Hematopoietic multipotent progenitor cell treated with erythropoietin and hydrocortisone succinate and interleukin-3 and kit ligand, for 4 days (in vitro differentiated cells): ENCODE measurements at regions not wholly inside any gene's neighbourhood (a gene's known extent, or its start where the extent isn't known, plus 50 kb on each side); places are given as distances from the start of the nearest gene placed in this dataset.

Source experiments
- DNase-seq: peaks from one replicate; pipeline ENCODE4 v3.0.0-alpha.2; 2015

DNA sequence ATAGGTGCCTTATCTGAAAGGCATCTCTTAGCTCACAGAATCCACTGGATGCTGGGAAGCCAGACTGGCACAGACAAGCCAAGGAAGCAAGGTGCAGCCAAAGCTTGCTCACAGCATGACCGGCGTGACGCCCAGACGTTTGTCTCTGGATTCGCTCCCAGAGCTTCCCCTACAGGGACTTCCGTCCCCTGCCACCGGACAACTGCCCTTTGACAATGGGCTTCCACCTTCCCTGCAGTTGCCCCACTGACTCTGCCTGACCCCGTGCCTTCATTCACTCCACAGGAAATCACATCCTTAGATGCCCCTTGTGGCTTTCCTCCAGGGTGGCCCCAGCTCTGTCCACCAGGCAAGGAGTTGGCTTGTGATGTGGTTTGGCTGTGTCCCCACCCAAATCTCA is 94.8 kb upstream of the CDH4 start:
- no peak for DNase-seq

DNA sequence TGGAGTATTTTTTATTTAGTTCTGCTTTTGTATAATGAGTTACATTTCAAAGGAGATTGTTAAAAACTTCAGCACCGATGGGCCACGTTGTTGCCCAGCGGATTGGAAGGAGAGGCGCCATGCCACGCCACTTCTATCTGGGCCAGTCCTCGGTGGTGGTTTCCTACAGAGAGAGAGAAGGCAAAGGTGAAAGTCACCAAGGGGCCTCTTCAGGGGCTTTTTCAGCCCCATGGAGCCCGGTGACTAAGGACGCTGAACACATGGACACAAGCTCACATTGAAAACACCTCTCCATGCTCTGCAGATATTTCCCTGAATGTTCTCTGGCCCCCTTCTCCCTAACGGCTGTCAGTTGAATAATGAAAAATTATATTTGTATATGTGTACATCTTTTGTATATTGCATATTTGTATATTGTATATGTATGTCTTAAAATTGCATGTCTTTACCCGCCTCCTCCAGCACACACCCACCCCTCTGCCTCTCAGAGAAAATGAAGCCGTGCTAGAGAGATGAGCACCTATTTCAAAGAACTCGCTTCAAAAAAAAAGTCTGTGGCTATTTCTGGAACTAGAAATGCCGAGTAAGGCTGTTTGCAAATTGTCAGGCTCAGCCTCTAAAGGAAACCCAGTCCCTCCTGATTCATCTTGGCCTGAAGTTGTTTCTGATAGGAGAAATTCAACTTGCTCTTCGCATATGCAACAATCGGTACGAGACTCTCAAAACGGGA is 91.9 kb upstream of the CDH4 start:
- DNase-seq = peak; percentile 20

DNA sequence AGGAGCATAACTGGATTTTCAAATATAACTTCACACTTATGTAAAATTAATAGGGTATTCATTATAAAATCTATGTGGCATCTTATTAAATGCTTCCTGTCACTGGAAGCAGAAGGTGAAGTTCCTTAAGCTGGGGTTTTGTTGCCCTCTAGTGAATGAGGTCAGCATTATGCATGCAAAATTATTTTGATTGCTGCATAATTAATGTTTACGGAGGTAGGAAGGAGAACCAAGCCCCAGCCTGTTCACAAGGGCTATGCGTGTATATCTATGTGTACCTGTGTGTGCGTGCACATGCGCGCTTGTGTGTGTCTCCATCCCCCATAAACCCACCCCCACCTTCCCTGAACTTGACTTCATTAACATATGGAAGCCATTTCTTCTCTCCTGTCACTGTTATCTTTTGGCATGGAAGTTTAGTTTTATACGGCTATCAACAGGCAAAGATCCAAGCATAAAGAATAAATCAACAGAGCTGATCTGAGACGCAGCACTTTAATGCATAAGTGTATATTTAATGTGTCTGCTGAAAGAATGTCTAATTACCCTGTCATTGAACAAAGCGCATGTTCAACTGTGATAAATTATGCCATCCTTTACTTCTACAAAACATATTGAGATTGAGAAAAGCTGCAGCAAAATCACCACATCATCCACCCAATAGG is 90.2 kb upstream of the CDH4 start:
- DNase-seq = peak; percentile 17

DNA sequence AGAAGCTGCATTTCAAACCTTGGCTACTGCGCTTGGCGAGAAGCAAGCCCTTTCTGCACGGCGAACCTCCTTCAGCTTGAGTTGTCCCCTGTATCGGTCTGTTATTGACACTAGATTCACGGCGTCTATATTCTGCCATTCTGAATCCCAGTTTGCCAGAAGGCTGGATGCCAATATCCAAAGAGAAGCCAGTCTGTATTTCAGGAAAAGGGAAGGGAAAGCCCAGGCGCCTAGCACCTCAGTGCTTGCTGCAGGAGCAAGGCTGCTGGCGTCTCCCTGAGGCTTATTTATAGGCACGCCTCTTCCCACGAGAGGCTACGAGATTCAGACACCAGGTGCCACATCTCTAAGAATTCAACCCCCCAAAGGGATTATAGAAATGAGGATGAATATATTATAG is 89.6 kb upstream of the CDH4 start:
- DNase-seq = no peak

DNA sequence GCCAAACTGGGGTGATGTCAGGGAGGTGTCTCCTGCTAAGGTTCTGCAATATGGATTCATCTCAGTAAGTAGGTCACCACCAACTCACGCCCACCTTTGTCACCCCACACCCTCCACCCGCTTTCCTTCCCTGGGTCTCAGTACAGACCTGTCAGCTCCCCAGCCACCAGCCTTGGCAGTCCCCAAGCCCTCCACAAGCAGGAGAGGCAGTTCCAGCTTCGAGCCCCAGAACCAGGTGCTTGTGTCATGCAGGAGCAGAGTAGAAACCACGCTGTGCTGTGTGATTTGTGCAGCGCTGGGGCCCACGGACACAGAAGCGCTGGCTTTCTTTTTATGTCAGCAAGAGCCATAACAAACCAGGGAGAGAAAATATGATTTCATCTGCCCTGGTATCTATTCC is 89.0 kb upstream of the CDH4 start:
- DNase-seq = no peak

DNA sequence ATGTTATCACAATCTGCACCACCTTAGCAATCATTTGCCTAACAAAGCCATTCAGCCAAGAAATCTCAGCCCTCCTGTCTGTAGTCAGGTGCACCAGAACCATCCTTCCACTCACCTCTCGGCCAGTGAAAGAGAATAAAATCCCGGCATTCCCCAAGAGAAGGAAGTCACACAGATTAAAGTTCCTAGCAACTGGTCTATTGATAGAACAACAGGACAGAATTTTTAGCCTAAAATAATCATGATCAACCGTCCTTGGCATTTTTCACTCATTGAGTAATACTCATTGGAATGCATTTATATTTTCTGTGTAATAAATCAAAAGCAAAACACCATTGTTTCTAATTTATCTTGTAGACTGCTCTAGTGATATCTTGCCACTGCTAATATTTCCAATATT is 85.7 kb upstream of the CDH4 start:
- DNase-seq = no peak

DNA sequence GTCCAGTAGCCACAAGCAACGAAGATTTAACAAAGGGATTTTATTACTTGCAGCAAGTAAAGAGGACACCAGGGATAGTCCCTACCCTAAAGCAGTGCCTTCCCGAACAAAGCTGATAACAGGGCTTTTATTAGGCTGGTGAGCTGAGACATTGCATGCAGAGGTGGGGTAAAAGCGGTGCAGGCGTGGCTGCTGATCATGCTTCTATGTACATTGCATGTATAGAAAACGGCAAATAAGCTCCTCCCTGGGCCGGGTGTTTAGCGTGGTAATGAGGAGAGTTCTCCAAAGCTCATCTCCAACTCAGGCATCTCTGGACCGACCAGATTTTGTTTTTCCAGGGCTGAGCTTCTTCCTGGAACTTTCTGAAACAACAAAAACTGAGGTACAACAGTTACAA is 83.5 kb upstream of the CDH4 start:
- no peak for DNase-seq

DNA sequence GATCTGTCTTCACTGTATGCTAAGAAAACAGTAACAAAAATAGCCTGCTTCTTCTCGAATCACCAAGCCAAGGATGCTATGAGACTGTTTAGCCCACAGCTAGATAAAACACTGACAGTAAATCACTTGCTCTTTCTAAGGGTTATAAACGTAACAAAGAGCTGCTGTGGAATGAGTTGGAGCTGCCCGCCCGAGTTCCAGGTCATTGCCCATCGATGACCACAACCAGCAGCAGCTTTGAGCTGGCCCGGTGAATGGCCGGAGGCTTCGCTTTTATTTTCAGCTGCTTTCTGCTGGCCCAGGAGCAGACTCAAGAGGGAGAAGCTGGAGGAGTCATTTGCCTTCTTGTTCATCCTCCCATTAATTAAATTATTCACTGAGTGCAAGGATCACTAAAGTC is 82.2 kb upstream of the CDH4 start:
- no peak for DNase-seq

DNA sequence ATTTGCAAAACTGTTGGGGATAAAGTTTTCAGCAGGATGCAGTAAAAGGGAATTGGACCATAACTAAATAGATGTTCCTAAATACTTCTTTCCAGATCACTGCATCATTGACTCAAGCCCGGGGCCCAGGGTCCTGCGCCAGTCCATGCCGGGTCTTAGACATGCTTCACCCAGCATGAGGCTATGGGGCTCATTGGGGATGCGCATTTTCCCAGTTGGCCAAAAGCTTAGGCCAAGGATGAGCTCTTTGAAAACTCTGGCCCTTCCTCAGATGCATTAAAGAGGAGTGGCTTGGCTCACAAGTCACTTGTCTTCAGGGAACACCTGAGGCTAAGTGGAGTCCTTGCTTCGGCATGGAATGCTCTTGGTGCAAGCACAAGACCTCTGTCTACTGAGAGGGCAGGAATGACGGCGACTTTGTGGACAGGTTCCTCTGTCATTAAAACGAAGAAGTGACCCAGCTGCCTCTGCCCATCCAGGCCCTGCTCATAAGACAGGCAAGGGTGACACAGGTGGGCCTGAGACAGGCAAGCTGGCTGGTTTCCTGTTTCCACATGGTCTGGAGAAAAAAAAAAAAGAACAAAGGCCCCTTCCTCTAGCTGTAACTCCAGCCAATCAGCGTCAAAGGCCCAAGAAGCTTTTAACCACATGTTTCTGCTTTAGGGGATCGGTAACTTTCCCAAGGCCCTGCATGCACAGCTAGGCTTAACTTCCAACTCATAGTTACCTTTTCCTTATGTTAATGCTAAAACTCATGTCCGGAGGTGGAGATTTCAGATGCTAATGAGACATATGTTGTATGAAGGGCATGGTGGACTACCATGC is 81.4 kb upstream of the CDH4 start:
- DNase-seq = no peak

DNA sequence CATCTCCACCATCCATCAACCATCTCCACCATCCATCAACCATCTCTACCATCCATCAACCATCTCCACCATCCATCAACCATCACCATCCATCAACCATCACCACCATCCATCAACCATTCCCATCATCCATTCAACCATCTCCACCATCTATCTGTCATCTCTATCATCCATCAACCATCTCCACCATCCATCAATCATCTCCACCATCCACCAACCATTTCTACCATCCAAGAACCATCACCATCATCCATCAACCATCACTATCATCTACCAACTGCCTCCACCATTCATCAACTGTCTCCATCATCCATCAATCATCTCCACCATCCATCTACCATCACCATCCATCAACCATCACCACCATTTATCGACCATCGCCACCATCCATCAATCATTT is 78.8 kb upstream of the CDH4 start:
- no peak for DNase-seq

DNA sequence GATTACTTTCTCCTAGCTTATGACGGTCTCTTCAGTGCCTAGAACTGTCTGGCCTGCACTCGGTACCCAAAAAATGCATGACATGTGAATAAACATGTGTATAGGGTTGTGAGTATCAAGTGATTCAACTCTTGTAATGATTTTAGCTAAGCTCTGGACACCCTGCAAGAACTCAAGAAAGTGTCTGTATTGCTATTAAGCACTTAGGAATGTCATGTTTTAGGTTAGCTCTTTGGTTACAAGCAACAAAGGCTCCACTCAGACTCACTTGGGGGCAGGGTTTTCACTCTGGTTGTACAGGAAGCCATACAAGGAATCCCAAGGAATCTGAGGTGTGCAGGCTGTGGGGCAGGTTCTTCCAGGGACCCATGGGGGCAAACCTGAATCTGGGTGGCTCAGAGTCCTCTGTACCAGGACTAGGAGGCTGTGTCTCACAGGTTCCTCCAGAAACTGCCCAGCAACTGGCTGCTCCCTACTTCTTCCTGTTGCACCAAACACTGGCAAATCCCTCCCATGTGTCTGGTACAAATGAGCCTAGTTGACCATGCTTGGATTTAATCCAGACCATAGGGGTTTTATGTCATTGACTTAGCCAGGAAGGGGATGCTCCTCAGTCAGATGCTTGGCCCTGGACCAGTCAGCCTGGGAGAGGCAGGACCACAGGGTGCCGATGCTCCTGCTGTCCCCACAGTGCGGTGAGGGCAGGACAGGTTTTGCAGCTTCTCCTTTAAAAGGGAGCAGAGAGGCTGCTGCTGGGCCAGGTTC is 77.9 kb upstream of the CDH4 start:
- DNase-seq = no peak

DNA sequence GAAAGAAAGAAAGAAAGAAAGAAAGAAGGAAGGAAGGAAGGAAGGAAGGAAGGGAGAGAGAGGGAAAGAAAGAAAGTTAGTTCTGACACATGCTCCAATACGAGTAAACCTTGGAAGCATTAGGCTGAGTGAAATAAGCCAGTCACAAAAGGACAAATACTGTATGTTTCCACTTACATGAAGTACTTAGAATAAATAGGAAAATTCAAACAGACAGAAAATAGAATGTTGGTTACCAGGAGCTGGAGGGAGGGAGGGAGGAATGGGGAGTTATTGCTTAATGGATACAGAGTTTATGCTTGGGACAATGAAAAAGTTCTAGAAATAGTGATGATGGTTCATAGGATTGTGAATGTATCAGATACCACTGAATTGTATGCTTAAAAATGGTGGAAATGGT is 75.2 kb upstream of the CDH4 start:
- no peak for DNase-seq

DNA sequence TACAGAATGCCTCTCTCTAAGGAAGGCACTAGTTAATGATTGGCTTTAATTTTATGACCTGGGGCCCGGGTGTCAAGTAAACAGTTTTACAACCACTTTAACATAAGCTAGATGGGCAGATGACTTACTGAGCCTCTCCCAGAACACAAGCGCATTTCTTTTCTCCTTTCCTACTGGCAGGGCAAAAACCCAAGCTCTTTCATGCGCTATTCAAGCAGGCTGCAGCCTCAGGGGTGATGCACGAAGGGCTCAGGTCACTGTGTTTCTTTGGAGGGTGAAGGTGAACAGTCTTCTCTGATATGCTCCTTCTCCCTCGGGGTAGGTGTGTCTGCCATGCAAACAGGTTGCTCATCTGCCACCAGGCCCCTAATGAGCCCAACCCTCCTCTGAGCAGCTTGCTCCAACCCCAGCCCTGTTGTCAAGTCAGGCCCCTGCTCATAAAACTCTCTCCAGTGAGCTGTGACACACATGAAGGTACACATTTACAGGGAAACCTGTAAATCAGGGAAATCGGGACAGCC is 73.5 kb upstream of the CDH4 start:
- DNase-seq = no peak

DNA sequence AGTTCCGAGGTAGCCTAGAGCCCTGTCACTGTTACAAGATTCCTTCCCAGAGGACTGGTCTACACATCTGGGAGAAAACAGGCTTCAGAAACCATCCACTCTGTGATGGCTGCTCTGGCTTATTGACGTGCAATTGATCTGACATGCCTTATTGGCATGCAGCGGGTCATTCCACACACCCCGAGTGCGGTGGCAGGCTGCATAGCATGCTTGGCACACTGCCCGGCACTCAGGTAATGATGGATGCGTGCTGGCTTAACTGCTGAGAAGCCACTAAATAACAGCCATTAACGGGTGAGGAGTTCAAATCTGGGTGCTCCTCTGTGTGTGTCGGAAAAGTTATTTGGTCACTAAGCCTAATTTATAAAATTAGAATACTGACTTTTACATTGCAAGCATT is 67.9 kb upstream of the CDH4 start:
- no peak for DNase-seq

DNA sequence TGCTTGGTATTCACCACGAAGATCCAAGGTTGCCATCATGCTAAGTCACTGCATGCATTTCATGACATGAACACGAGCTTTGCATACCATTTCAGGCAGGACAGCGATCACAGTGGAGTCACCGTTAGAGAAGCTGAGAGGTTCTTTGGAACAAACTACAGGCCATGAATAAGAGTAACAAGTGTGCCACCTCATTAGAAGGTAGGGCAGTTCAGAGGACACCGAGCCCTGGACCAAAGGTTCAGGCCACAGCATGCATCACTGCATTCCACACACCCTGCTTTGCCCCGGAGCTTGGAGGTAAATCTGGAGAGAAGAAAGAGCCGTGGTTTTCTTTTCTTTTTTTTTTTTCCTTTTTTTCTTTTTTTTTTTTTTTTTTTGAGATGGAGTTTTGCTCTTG is 66.9 kb upstream of the CDH4 start:
- no peak for DNase-seq

DNA sequence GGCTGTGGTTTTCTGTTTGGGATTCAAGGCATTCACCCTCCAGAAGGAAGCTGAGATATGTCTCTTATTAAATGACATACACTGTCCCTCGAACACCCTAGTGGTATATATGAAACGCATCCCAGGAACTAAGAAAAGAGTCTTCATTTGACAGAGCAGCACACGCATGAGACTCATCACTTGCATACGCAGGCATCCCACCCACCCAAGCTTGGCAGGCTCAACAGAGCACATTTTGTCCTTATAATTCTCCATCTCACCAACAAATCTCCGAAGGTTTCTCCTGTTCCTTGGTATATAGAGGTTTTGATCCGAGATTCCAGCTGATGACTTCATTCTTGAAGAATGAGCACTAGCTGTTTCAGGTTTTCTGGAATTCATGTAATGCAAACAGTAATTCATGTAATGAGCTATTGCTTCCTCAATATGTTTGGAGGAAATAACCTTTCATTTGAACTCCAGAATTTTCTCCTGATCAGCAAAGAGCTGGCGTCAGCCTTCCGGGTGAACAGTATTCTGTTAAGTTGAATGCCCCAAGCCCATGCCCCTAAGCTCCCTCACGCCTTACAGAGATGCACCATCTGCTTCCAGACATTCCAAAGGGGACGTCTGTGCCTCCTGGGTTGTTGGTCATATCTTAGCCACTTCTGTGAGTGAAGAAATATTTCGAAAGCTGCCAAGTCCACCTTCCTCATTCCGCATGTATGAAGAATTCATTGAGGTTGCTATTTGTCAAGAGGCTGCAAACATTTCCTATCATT is 66.0 kb upstream of the CDH4 start:
- DNase-seq = no peak

DNA sequence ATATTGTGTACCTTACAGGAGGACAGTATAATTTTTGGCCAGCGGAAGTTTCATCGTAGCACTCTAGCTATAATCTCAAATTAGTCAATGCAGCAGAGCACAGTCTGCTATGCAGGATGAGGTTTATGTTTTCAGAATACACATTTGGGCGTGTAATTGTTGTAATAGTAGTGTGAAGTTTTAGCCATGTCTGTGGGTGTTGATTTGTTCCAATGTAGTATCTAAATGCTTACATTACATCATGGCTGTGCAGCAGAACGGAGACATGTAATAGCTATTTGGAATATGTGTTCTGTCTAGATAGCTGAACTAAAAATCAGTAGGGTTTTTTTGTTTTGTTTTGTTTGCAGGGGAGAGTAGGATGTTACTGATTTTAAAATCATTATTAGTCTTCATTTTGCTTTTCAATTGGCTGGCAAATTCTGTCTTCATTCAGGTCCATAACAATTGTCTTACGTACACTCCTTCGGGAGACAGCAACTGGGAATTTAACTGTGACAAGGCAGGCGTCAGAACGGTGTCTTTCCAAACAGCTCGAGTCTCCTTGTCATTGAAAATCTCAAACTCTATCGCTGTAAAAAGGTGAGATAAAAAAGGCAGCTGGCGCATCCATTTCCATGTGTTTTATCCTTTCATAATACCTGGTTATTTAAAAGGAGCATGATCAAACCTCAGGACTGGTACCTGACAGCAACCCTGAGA is 65.1 kb upstream of the CDH4 start:
- no peak for DNase-seq

DNA sequence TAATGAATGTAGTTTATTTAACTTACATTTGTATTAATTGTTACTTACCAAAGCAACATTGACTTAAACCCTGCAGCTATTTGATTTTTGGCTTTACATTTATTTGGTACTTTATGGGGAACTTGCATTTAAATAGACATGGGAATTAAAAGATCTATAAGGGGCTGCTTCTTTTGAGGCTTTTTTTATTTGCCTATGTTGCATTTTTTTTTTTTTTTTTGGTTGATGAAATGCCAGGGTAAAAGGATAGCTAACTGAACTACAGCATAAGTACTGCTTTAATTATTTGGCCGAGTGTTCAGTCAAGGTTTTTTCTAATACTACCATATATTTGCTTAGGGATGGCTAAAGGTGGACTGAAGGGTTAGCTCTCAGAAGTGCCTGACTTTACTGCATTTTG is 62.5 kb upstream of the CDH4 start:
- no peak for DNase-seq

DNA sequence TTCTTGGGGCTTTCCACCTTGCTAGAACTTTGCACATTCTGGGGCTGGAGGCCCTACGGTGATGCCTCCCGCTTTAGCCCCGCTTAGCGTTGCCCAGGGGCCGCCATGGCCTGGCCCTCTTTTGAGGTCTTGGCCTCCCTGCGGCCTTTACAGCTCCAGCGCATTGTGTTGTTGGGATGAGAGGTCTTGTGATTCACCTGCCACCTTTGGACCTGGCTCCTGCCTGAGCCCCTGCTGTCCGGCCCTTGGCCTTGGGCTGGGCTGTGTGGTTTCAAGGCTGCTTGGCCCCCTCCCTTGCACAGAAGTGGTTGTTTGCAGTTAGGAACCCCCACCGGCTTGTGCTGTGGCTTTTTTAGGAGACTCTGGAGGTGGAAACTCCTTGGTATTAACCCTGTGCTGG is 61.0 kb upstream of the CDH4 start:
- no peak for DNase-seq

DNA sequence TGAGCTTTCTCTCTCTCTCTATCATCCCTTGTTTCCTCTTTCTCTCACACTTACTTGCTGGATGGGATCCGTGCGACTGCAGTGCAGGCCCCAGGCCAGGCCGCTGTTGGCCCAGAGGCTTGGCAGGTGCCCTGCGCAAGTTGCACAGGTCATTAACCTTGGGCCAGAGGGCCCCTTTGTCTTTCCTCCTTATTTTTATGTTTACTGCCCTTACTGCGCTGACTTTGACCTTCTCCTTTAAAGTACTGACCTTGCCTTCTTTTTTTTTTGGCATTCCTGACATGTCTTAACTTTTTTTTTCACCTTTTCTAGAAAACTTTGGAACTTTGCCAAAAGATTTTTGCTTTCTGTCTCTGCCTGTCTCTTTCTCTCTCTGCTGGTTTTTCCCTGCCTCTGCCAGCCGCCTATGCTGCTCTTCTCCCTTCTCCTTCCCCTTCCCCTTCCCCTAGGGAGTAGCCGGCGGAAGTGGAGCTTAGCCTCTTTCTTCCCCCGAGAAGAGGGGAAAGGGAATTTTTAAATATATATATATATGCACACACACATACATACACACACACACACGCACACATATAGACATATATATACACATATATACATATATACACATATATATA is 59.6 kb upstream of the CDH4 start:
- no peak for DNase-seq

DNA sequence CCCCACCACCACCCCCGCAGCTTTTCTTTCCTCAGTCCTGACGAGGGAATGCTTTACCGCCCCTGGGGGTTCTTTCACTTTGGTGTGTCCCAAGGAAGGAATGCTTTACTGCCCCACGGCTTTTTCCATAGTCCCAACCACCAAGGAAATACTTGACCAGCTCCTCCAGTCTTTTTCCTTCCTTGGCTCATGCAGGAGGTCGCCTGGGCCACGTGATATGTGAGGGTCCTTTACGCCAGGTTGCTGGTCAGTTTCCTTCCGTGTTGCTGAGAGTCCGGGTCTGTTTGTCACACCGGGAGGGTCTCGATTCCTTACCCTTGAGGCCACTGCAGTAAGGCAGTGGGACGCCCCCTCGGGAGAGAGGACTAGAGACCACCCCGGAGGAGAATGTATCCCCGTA is 58.9 kb upstream of the CDH4 start:
- no peak for DNase-seq
